Activated gamma-delta T cell treated with anti-CD3 and anti-CD28 coated beads, Interleukin-2, amount 50 U/mL, for 16 hours (primary cell): ENCODE measurements at regions not wholly inside any gene's neighbourhood (a gene's known extent, or its start where the extent isn't known, plus 50 kb on each side); places are given as distances from the start of the nearest gene placed in this dataset.
A peak's percentile ranks its signal among the peaks of the same experiment; 100 is the strongest.

ENCODE experiments used
- DNase-seq: peaks from one replicate; pipeline ENCODE4 v3.0.0-alpha.2; 2020; ENCODE audit warnings: low read depth

DNA sequence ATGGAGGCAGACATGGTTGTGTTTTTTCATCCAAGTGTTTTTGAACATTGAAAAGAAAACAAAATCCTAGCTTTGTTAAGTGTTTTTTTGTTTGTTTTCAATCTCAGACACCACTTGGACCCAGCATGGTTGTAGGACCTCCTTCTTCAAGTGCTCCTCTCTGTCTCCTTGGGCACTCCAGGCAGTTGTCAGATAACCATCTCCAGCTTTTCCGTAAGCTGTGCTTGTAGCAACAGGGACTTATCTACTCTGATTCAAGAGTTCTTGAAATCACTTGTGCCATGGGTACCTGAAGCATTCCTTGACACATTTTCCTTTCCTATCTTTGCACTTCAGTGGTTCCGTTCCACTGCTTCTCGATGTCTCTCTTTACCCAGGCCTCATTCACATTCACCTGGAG lies 334.9 kb upstream of the DDX53 start:
- DNase-seq = no peak

DNA sequence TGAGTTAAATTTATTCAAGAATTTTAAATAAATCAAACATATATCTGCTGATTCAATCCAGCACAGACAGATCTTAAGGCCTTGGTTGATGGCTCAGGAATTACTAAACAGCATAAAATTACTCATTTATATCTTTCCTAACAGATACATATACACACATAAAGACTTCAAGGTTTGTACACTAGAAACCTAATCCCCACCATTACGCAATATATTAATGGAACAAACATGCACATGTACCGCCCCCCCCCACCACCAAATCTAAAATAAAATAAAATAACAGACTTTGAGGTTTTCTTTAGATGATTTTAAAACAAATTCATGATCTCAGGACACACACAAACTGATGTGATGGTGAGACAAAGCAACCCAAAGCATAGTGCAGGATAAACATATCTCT lies 333.9 kb upstream of the DDX53 start:
- no peak for DNase-seq

DNA sequence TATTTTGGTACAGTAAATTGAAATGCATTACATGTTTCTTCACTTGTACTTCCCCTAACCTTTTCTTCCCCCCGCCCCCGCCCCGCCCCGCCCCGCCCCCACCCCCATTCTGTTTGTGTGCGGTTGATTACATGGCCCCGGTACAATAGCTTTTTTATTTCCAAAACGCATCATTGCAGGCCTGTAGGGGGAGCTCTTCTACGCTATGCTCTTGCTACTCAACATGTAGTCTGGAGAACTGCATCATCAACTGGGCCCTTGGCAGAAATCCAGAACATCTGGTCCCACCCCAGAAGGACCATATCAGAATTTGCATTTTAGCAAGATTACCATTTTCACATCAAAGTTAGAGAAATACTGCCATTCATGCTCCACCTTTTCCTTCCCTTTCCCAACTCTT lies 333.3 kb upstream of the DDX53 start:
- DNase-seq = no peak

DNA sequence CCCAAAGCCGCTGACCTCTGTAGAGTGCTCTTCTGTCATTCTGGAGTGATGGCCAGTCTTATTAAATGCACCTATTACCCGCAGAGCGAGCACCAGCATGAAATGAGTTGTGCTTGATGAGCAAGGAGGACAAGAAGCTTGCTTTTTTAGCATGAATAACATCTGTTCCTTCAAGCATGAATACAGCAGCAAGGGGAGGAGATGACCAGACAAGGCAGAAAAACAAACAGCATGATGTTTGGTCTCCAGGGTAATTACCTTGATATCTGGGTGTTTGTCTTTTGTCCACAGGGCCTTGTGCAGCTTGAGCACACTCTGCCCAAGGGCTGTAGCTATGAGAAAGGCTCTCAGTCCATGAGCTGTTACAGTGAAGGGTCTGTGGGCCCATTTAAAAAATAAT lies 324.8 kb upstream of the DDX53 start:
- no peak for DNase-seq

DNA sequence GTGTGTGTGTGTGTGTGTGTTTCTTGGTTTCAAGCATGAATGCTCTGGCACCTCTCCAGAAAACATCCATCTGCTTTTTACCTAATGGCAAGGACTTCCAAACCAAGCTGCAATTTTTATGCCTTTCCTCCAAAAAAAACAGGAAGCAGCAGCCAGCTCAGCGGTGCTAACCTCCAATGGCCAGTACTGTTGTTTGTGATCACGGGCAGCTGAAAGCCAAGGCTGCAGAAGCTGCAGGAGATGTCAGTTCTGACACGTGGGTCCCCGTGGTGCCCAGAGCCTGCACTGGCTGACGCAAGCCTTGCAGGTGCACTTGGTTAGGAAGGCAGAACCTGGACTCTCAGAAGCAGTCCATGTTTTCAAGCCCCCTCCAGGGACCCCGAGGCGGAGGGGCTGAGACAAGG lies 313.6 kb upstream of the DDX53 start:
- no peak for DNase-seq

DNA sequence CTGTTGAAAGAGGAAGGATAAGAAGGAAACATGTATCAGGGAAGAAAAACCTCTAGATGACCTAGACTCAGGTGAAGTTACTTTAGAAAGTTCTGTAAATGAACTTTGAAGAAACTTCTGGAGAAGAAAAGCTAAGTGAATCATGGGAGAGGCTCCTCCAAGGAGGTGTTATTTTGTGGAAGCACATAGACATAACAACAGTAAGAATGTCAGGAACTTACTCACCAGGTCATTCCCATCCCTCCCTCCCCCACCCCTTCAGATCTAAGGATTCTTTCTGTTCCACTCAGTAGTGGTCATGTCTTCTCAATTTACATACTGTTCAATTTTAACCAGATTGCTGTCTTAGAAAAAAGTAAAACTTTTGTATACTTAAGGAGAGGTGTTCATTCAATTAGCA lies 310.5 kb upstream of the DDX53 start:
- DNase-seq = no peak

DNA sequence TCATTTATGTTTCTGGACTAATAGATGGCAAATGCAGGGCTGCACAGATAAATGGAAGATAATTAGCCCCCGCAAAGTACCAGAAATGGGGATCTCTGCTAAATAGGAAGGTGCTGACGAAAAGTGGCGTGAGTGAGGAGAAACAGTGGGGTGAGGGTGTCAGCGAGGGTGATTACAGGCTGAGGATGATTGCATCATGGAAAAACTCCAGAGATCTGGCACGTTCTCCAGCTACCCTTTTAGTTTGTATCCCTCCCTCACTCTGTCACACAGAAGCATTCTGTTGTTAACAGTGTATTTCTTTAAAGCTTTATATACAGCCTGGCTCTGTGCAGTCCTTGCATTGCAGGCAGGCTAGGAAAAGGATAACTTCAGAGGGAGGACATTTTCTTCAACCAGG lies 309.6 kb upstream of the DDX53 start:
- DNase-seq = no peak

DNA sequence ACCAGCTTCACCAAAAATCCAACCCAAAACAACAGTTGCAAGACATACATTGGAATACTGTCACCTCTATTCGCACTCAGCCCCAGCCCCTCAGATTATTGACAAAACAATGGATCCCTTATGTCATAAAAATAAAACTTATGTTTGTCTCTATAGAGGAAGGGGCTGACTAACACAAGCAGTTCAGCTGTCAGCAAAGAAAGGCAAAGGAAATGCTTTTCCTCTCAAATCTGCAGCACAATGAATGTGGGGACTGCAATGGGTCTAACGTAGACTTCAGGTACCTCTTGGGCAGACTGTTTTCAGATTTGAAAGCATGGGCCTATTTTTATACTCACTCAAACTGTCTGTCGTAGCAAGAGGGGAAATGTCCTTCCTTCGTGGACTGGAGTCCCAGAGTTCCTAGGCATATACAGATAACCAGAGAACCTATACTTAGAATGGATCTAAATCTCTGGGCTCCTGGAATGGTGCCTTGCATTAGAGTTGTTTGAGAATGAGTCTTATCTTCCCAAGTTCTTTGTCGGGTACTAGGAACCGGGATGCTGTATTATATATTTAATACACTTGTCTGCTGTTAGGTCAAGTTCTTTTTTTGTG lies 307.7 kb upstream of the DDX53 start:
- no peak for DNase-seq

DNA sequence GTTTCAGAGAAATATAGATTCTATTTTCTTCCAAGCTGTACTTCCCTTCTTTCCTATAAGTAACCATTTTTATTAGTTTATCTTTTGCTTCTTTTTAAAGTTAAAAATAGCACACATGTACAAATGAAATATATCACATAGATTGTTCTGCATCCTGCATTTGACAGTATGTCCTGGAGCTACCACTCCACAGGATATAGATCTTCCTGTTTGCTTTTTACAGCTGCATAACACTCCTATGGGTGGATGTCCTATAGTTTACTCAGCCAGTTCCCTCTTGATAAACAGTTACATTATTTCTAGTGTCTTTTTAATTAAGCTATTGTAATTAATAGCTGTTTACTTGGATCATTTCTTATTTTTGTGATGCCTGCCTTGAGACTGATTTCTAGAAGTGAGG lies 301.6 kb upstream of the DDX53 start:
- DNase-seq = no peak

DNA sequence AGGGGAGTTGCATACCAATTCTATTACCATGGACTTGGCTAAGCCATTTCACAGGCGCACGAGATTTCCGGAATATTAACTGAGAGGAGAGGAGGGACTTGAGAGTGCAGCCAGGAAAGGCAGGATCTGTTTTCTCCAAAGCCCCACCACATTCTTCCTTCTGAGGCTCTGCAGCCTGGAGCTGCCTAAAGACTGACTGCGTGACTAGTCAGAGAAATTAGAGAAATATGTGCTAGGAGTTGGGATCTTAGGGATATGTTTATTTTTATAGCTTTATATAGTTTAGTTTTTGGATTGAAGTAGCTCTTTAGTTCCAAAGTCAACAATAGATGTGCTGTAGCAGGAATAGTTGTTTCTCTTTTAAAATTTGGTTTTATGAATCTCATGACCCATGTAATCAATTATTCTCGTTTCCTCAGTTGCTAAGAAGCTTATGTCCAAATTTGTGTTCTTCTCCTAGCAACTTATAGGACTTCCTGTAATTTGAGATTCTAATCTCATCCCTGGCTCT lies 300.1 kb upstream of the DDX53 start:
- no peak for DNase-seq

DNA sequence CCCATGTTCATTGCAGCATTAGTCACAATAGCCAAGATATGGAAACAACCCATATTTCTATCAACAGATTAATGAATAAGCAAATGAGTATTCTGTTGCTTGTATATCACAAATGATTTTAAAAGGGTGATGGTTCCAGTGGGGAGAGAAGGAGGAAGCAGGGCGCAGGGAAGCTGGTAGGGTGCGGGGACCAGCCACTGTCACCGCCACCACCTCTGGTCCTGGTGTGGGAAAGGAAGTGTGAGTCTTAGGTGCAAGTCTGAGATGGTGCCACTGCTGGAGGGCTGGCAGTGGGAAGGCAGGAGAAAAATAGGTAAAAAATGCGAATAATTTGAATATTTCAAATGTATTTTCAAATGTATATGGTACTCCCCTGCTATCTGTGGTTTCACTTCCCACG lies 286.8 kb upstream of the DDX53 start:
- DNase-seq = no peak

DNA sequence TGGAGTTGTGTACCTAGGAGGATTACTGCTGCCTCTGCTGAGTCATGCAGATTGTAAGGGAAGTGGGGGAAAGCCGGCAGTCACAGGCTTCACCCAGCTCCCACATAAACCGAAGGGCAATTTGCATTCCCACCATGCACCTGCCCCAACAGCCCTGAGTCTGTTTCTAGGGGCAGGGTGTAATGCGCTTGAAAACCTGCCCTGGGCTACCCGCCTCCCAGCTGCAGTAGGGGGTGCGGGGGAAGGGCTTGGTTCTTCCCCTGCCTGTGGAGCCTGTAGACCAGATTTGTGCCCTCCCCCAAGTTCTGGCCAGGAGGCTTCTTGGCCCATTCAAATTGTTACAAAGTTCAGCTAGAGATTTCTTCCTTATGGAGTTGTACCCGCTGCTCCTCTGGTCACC lies 269.2 kb upstream of the DDX53 start:
- DNase-seq = no peak

DNA sequence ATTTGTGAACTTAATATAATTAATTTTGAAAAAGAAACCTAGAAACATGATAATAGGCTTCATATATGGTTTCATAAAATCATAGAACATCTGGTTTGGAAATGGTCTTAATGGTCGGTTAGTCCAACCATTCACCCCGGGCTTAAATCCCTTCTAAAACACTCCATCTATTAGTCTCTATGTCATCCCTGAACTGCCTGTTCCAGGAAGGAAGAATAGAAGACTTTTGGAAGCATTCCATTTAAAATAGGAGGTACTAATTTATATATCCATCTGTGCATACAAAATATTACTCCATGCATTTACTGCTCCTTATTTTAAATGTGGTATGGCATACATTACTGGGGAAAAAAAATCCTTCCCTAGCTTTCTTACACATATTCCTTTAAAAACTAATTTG lies 262.2 kb upstream of the DDX53 start:
- no peak for DNase-seq

DNA sequence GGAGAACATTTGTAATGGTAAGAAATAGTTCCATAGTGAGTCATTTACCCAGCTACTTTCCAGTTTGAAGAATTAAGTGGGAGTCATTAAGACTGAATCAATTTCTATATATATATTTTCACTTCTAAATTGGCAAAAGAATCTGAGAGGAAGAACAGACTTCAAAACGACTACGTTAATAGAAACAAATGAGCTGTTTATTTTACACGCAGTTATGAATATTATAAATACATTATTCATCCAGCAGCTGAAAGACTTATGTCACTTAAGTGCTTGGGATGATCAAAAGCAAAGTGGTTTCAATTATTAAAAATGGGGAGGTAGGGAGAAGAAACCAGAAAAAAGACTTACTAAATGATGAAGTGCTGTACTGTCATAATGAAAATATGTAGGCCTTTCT lies 260.5 kb upstream of the DDX53 start:
- no peak for DNase-seq

DNA sequence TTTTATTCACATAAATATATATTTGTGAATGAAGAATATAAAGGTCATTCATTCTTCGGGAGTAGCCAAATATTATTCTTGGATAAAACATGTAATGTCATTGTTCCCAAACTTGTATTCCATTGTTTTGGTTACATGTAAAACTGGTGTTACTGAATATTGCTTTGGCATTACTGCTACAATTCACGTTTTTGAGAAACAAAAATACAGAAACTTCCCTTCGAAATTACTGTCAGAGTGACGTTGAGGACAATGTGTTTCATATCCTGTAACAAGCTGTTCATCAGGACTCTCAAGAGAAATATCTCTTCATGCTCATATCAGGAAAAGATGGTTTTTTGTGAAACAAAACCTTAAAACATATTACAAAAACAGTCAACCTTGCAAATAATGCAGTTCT lies 258.9 kb upstream of the DDX53 start:
- DNase-seq = no peak

DNA sequence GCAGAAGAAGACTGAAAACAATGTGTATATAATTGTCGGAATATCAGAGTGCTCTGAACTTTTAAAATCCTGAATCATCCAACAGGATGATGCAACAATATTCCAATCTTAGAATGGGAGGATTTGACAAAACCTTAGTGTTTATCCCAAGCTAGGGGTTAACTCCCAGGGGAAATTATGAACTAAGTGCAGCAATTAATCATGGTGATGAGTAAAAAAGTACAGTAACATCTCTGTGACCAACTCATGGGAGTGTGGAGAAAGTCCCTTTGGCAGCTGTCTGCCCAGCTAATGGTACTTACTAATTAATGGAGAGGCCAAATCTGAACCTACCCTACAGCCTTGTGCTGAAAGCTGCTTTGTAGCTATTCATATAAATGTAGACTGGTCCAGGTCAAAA lies 257.6 kb upstream of the DDX53 start:
- DNase-seq = no peak

DNA sequence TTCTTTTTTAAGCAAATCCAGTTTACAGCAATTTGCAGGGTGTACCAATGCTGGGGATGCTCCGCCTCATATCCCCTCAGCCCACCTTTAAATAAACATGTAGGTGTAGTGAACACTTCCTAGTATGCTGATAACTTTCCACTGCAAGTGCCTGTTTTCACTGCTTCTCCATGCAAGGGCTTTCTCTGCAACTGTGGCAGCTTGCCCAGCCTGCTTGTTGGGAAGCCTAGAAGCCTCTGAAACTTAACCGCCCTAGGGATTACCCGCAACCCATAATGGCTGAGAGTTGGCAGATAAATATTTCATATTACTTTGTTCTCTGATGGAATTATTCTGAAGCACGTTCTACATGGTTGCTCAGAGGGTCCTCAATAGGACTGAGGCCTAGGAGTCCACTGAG lies 253.7 kb upstream of the DDX53 start:
- no peak for DNase-seq

DNA sequence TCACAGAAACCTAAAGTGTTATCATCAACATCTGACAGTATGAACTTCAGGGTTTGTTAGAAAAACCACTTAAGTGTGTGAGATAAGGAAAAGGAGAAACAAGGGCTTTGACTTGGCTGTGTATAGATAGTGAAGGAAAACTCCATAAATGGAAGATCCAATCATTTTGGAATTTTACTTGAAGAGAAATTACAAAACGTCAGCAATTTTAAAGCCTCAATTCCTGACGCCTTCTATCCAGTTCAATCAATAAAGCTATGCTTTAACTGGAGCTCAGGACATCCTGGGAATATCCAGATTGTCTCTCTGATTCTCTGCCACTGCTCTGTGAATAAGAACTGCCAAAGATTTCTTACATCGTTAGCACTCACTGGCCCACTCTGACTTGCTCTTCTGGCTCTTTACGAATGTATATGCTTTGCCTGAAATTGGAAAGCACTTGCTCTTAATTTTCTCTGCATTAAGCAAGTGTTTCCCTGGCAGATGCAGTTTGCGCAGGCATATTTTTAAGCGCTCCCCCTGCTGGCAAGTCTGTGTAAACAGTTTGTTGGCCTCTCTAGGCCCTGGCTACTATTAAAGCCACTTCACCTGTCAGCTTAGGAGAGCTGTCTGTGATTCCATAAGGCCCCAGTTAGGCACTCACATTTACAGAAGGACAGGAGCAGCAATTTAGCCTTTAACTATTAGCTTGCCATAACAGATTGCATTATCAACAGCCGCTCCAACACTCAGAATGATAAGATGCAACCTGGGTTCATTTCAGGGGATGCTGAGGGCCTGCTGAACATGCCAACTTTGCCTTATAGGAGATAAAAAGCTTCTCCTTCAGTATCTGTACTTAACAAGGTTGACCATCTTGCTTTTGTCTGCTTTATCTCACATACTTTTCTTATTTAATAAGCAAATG lies 251.4 kb upstream of the DDX53 start:
- peak; percentile 6 for DNase-seq

DNA sequence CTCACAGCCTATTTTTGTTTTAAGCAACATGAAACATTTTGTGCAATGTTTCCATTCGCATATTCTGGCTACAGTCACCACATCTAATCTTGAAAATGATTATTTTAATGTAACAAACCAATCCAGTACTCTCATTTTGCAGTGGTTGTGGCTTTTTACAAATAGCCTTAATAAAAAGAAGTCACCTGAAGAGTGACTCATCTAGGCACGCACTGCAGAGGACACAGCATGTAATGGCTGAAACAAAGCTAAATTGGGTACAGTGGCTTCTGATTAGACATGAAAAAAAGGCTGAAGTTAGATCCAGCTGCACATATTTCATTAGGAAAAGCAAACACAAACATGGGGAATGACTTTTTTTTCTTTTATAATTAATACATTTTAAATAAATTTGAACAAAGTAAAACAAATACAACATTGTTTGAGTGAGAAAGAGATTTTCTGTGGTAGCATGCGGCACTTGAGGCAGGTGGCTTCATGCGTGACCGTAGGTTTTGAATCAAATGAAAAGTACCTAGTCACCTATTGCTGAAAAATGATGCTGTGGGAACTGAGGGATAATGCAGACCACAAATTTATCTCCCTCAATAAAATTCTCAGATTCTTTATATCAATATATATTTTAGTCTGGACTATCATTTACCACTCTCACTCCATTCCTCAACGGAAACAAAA lies 240.8 kb upstream of the DDX53 start:
- no peak for DNase-seq

DNA sequence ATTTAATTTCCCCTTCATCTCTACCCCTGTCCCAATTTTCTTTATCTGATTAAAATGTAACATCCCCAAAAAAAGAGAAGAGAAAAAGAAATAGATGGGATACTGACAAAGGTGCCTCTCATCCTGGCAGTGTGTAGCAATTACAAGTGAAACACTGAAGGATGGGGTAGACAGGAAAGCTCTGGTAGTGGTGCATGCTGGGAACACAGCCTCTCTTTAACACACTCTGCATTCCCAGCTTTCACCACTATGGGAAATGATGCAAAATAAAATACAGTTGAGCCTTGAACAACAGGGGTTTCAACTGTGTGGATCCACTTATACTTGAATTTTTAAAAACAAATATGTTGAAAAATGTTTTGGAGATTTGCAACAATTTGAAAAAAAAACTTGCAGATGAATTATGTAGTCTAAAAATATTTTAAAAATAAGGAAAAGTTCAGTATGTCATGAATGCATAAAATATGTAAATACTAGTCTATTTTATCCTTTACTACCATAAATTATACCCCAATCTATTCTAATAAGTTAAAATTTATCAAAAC lies 239.2 kb upstream of the DDX53 start:
- no peak for DNase-seq

DNA sequence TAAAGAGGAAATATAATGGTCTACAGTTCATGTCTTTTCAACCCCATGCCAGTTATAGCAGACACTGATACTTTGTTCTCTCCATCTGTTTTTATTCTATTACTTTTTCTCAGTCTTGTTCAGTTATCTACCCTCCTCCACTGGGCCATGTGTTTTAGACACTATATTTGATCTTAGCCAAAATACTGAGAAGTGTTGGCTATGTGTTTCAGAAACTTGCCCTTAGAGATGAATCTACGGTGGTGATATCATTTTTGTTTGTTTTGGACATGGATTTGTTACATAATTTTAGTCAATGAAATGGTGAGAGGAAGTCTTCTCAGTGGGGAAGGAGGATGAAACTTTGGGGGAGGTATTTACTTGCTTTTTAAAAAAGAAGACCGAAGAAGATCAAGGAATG lies 211.5 kb upstream of the DDX53 start:
- DNase-seq = no peak

DNA sequence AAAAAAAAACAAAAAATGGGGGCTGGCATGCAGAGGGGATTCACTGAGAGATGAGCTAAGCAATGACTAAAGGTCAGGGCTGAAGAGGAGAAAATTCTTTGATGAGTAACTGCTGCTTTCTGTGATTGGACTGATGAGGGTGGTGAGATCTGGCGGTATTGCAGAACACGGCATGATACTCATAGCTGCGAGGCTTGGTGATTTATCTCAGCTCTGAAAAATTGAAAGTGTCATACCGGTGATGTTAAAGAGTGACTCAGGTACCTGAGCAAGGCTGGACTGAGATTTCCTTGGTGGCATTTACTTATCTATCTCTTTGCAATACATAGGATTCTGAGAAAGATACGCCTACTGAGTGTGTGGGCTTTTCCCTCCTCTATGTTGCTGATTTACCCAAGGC lies 204.1 kb upstream of the DDX53 start:
- DNase-seq = no peak

DNA sequence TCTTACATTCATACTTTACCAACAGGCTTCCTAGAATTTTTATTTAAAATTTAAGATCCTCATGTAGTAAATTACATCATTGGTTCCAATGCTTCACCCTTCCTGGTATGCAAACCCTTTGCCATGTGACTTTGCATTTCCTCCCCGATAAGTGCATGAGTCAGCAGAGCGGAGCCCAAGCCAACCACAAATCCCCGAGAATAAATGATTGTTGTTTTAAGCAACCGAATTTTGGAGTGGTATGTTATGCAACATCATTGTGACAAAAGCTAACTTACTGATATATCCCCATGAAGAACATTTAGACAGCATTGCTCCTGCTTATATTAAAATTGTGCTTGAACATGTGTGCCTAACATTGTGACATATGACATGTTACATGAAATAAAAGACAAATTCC lies 199.4 kb upstream of the DDX53 start:
- no peak for DNase-seq
